HG03432 (cell line): ENCODE measurements at regions not wholly inside any gene's neighbourhood (a gene's known extent, or its start where the extent isn't known, plus 50 kb on each side); places are given as distances from the start of the nearest gene placed in this dataset.

Source experiments
- ATAC-seq: cut with Tn5 transposase; IDR thresholded peaks from one replicate; pipeline ENCODE4 v1.9.1; 2021; ENCODE audit warnings: mild to moderate bottlenecking, moderate library complexity; ENCODE audit not compliant: unreplicated experiment

DNA sequence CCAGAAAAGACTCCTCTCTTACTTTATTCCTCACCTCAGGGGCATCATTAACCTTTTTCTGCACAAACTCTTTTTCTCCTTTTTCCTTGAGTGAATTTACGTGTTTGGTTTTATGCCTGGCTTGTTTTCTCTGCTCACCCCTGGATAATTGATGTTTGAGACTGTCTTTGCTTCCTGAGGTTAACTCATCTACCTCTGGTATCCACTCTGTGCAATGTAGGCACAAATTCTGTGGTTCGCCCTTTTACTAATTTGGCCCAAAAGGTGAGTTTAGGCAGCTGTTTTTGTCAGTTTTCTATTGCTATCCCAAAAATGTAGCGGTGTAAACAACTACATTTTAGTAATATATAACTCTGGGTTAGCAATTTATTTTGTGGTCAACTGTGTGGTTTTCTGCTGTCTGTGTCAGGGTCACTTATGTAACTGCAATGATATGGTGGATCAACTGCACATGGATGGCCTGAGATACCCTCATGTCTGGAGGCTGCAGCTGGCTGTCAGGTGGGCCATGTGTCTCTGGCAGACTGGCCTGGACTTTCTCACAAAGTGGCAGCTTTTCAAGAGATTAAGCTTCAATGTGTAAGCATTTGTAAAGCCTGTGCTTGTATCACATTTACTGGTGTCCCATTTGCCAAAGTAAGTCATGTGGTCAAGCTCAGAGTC is 329.7 kb downstream of the FSIP2 start:
- ATAC-seq, result no peak

DNA sequence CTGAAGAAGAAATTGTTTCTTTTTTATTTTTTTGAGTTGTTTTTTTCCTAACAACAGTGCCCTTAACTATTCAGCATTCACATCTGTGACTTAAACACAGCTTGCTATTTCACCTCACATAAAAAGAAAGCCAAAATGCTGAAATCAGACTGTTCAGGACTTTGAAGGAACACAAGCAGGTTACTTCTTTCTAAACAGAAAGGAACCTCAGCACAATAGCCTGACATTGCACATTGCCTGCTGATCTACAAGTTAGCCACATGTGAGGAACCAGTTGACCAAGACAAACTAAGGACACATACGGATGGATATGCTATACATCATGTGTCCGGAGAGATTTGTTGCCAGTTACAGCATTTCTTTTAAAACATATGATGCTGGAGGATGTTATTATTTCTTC is 331.1 kb downstream of the FSIP2 start:
- ATAC-seq, result no peak

DNA sequence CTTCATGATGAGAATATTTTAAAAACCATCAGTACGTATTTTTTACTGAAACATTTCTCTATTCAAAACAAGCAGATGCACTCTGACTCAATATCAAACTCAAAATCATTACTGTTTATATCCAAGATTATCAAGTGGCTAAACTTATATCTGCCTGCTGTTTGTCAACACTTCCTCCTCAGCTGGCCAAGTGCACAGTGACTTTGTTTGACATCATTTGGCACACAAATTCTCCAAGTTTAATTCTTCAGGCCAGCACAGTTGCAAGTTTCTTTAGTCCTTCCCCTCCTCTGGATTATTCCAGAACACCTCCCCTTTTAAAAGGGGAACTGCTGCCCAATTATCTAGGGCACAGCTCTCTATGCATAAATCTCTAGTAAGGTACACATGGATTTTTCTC is 346.6 kb downstream of the FSIP2 start:
- ATAC-seq, result no peak

DNA sequence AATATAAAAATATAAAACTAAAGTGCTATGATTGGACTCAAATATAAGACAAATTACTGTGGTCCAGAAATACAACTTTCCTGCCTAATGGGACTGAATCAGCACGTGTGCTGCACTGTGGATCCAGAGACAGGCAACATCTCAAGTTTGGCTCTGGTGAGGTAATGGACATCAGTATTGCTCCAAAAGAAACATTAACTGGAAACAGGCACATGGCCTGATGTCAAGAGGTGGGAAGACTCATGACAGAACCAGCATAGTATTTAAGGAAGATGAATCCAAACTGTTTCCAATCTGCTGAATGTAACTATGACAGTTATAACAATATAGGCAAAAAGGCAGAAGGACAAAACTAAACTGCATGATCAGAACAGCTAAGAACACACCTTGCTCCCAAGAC is 354.6 kb downstream of the FSIP2 start:
- ATAC-seq, result no peak

DNA sequence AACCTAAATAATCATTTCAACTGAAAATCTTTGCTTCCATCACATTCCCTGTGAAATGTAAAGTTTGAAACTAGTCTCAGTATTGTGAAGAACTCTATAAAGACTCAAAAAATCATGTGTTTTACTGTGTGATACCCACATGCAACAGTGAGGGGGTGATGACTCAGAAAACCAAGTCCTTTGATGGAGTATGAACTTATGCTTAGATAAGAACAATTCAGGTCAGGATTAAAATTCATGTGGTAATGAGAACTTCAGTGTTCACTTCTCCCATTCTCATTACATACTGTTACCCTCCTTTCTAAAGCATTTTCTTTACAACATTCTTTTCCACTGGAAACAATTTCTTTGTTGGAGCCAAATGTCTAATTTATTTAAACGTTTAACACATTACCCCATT is 360.2 kb downstream of the FSIP2 start:
- ATAC-seq, result no peak

DNA sequence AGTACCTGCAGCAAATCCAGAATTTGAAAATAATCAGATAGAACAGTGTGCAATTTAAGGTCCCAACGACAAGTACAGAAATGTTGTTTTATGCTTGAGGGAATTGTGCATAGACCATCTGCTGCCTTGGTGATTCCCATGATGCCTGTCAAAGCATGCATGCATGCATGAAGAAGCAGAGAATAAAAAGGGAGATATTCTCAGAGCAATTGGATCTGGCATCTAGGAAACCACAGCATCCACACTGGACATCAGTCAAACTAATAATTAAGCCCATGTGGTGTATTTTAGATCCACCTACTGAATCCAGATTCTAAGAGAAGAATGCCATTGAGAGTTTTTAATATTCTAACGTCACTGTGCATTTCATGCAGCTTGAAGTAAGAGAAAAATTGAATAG is 361.2 kb downstream of the FSIP2 start:
- ATAC-seq, result no peak

DNA sequence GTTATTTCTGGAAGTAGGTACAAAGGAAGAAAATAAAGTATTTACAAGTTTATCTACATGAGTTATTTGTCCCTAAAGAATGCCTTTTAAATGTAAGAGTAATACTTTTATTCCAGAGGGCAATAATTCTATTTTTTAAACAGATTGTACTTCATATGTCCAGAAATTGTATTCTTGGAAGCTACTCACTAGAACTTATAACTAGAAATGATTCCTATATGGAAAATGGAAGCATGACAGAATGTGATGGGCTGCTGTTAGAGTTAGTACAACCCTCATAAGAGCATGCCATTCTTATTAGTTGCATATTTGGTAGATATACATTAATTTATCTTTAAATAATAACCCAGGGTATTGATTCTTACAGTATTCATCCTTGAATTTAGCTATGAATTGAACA is 362.0 kb downstream of the FSIP2 start:
- ATAC-seq, result no peak

DNA sequence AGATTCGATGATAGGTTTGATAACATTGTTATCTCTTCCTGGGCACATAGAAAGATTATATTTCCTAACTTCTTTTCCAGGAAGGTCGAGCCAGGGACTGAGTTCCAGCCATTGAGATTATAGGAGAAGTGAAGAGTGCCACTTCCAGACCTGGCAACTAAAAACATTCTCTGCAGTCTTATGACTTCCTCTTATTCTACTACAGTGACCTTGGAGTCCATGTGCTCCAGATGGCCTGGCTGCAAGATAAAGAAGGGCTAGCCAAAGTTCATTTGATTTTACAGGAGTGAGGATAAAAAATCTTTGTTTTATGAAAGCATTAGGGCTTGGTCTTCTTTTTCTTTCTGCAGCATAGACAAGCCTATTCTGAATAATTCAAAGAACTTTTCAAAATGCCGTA is 363.0 kb downstream of the FSIP2 start:
- ATAC-seq, result no peak

DNA sequence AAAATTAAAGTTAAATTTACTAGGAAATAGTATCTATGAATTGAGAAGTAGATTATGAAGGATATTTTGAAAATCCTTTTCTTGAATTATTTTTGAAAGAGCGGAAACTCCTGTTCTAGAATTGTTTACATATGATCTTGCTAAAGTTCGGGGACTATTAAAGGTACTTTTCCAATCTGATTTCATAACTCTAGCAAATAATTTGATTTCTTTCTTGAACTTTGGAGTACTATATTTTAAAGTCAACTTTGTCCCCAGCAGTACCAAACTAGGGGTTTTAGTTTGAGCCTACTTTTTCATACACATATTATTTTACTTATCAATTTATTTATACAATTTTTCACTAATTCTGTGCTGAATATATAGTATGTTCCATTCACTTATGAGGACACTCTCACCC is 364.7 kb downstream of the FSIP2 start:
- no peak for ATAC-seq

DNA sequence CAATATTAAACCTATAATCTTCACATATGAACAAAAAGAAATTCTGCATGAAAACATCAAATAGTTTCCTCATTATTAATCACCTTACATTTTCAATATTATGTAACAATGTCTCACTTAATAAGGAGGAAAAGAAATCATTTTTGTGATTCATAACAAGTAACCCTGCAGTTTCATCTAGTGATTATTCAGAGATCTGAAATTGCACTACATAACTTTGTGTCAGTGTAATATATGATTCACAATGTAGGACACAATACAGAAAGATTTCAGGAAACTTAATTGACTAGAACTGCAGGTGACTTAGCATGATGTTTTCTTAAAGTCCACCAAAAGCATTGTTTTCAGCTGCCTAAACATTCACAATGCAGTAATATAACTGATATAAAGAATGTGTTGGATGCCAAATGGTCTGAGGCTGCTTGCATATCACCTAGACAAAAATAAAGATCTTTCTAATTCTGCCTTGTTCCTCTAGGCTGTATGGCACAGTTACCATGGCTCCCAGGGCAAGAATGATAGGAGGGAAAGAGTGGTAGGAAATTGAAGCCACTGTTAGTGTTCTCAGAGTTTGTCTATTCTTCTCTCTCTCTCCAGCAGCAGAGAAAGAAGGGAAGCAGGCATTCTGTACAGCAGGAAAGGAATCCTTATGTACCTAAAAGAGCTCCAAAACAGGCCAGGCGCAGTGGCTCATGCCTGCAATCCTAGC is 366.6 kb downstream of the FSIP2 start:
- no peak for ATAC-seq

DNA sequence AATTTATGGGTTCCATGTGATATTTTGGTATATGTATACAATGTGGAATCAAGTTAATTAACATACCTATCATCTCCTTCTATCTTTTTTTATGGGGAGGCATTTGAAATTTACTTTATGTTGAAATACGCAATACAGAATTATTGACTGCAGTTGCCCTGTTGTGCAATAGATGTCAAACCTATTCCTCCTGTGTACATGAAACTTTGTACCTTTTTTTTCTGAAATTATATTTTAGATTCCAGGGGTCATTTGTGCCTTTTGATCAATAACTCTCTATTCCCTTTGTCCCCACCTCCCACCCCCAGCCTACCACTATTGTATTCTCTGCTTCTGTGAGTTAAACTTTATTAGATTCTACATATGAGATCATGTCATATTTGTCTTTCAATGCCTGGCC is 369.9 kb downstream of the FSIP2 start:
- no peak for ATAC-seq

DNA sequence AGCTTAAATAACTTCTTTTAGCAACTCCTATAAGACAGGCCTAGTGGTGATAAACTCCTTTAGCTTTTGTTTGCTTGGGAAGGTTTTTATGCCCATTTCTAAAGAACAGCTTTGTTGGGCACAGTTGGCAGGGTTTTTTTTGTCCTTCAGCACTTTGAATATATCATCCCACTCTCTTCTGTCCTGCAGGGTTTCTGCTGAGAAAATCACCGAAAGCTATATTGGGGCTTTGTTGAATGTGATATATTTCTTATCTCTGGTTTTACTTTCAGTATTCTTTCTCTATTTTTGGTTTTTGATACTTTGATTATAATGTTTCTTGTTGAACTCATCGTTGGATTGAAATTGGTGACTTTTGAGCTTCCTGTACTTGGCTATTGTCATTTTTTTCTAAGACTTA is 372.8 kb upstream of the ZC3H15 start:
- no peak for ATAC-seq

DNA sequence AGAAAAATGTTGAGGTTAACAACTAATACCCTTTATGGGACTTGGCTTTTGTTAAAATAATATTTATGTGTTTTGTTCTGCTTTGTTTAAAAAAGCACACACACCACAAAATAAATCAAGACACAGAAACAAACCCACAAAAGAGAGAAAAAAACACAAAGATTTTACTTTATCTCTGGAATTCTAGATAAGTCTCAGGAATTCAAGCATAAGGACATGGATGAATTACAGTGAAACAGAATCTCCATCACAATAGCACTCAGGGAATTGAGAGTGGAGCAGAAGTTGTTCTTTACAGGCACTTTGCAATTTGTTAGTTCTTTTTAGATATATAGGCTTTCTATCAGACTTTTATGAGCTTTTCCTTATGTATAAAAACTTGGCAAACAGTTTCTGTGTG is 360.9 kb upstream of the ZC3H15 start:
- no peak for ATAC-seq

DNA sequence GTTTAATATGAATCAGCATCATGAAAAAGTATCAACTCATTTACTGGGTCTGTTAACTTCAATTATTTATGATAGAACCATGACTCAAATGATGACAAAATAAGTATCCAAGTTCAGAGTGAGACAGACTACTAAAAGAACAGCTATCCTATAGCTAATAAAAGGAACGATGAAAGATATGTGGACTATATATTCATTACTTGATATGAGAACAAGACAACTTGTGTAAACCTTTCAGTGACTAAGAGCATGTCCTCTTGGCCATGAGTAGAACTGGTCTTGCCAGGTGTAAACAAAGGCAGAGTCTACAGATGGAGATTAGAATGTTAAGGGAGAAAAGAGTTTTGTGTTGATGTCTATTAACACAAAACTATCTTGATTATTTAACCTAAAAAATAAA is 360.4 kb upstream of the ZC3H15 start:
- ATAC-seq, result no peak

DNA sequence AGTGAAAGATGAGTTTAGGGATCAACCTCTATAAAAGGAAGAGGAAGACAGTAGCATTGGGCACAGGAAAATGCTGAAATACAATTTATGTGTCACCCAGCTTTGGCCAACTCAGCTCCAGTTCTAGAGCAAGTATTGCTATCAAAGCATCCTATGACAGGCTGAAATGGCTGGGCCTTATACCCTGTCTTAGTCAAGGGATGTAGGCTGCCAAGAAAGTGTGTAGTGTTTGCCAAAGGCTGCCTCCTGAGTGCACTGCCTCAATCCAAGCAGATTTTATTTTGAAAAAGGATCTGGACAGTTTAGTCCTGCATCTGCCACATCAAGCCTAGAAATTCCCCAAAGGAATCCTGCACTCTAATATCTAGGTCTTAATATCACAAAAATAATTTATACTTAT is 359.9 kb upstream of the ZC3H15 start:
- no peak for ATAC-seq

DNA sequence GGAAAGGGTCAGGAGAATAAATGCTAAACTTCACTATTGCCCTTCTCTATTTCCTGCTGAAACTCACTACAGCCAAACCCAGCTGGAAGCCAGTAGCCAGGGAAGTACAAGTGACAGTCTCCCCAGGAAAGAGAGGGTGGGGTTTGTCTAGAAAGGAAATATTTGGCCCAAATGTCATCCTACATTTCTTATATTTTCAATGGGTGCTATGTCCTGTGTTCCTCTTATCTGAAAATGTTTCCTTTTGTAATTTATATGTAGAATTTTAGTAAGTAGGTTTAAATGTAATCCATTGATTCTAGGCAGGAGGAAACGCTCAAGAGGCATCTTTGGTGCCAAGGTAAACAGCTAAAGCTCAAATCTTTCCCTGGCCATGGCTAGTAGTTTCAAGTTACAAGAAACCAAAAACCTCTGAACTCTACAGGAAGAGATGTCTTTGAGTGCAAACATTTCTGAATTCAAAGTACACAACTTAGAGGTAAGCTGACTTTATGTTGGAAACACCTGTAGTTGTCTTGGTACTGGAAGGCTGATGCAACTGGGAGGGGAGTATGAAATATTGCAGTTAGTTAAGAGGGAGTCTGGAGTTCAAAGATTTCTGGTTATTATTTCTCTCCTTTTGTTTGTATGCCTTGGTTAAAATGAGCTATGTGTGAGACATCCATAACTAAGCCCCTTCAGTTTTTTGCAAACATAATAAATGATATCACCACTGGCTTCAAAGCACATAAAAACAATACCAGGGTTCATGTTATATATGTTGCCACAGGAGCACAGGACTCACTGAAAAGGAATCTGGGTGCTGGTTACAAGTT is 356.1 kb upstream of the ZC3H15 start:
- ATAC-seq, result no peak

DNA sequence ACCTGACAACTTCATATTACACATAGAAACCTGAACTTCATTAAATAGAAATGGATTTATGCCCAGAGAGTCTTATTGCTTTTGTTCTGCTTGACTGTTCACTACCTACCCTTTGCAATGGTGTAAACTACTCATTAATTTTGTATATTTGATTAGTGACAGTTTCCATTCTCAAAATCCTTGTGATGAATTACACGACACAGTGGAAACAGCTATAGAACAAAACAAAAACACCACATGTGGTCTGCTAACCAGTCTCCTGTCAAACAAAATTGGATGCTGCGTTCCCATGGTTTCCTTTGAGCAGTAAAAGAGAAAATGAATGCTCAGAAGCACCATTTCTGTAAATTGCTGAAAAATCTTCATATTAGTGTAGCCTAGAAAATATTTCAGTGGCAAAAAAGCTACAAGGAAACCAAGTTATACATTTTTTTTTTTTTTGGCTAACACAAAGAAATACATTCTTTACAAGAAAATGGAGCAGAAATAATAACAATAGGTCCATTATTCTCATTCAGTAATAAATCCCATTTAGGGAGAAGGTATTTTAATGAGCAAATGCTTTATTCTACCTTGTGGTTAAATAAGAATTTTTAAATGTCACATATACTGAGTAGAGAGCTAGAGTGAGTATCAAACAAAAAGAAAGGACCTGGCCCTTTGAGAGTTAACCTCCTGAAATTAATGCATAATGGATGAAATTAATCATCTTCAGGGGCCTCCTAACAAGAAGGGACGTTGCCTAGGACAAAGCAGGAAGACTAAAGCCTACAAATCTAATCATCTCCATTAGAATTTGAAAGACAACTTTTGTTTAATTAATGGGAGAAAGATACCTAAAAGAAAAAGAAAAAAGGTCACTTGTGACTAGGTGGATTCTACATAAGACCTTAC is 355.1 kb upstream of the ZC3H15 start:
- ATAC-seq, result no peak

DNA sequence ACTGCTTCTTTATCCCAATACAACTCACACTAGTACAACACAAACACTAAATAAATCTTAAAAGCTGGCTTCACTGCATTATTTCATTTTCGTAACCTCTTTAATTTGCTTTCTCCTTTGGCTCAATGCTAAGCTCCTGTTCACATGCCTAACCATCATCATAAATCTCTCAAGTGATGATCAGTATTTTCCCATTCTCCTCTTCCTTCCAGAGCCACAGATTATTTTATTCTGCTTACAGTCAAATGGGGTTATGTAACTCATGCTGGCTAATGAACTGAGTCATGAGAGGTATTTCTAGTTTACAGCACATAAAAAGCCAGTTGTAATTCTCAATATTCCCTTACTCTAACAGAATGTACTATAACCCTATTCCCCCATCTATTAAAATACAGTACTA is 350.4 kb upstream of the ZC3H15 start:
- ATAC-seq, result no peak

DNA sequence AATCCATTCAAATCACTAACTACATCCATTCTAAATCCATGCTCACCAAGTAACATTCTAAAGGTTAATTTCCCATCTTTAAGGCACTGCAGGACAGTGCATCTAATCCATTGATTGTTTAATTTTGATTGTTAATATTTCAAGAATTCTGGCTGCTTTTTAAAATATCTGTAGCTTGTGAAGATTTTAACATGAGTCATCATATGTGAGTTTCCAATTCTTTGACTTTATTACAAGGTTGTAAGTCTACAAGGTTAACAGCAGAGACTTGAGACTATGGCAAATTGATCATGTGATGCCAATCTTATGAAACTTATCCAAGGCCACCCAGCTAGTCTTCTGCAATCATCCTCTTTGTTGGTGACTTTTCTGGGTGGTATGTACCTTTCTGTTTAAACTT is 349.2 kb upstream of the ZC3H15 start:
- ATAC-seq, result no peak

DNA sequence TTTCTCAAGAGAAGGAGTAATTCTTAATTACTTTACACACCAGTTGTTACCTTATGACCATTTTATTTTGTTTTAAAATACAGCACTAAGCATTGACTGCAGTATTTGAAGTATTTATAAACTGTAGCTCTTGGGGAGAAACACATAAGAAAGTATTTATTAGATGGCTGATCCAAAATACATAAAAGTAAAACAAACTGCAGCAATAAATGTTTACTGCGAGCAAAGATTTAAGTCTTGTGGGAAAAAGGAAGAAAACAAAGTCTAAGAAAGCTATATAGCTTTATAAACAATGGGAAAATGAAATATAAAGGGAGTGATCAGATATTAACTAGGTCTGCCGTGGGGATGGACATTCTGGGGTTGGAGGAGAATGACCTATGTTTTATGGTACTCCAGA is 347.2 kb upstream of the ZC3H15 start:
- ATAC-seq, result no peak

DNA sequence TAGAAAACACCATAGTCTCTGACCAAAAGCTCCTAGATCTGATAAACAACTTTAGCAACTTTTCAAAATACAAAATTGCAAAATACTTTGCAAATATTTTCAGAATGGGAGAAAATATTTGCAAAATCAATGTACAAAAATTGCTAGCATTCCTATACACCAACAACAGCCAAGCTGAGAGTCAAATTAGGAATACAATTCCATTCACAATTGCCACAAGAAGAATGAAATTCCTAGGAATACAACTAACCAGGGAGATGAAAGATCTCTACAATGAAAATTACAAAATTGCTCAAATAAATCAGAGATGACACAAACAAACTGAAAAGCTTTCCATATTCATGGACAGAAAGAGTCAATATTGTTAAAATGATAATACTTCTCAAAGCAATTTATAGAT is 327.0 kb upstream of the ZC3H15 start:
- ATAC-seq, result no peak
